Activated CD8-positive, alpha-beta T cell treated with anti-CD3 and anti-CD28 coated beads, Interleukin-2, amount 10 ng/mL, durations not matched to agents 7 days and 5 days (primary cell): ENCODE measurements at regions not wholly inside any gene's neighbourhood (a gene's known extent, or its start where the extent isn't known, plus 50 kb on each side); places are given as distances from the start of the nearest gene placed in this dataset.
"Not testable (repeated sequence)": the region's sequence is repeated elsewhere in the genome, so short reads cannot be mapped to it uniquely, and the experiment has no call there.

Source experiments
- ATAC-seq: fragments of 150-1000 bp; cut with Tn5 transposase; one replicate; pipeline ENCODE4 v1.10.0; 2021; ENCODE audit warnings: moderate library complexity
- CTCF ChIA-PET: fragments of 350-600 bp; sonication (Branson Sonifier 250); formaldehyde crosslinking; loops from one replicate; lab custom pipeline; 2021; ENCODE audit warnings: antibody characterized with exemption; lab: Charles Lee
- POLR2A ChIA-PET: fragments of 350-600 bp; sonication (Branson Sonifier 250); formaldehyde crosslinking; loops from one replicate; lab custom pipeline; 2021; ENCODE audit warnings: antibody characterized with exemption; lab: Charles Lee
- DNase-seq: peaks from one replicate; pipeline ENCODE4 v3.0.0-alpha.2; 2020
- H3K27ac Mint-ChIP-seq: one replicate; pipeline ENCODE4 v1.8.0; 2021; ENCODE audit warnings: mild to moderate bottlenecking, mixed read lengths
- H3K27me3 Mint-ChIP-seq: one replicate; pipeline ENCODE4 v1.8.0; 2021; ENCODE audit warnings: low read depth, mixed read lengths
- H3K36me3 Mint-ChIP-seq: one replicate; pipeline ENCODE4 v1.8.0; 2021; ENCODE audit warnings: low read depth, mixed read lengths
- H3K4me1 Mint-ChIP-seq: one replicate; pipeline ENCODE4 v1.8.0; 2021; ENCODE audit warnings: low read depth, mixed read lengths
- H3K4me3 Mint-ChIP-seq: one replicate; pipeline ENCODE4 v1.8.0; 2021; ENCODE audit warnings: mild to moderate bottlenecking, mixed read lengths
- H3K9me3 Mint-ChIP-seq: one replicate; pipeline ENCODE4 v1.8.0; 2022; ENCODE audit warnings: mixed read lengths; ENCODE audit not compliant: insufficient read depth

DNA sequence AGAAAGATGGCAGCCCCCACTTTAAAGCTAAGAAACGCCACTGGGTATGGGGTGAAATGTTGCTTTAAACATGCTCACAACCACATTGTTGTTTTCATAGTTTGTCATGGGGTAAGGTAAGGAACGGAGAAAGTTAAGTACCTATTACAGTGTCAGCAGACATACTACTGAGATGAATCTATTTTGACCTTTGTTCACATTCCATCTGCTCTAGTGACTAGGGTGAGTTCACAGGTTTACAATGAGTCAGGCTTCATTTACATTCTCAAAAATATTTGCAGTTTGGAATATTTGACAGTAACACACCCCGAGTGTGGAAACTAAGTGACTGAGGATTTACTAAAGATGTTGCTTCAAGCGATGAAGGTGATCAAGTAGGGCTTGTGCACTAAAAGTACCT lies 428.7 kb upstream of the ACVR2A start:
- Mint-ChIP-seq H3K36me3 (no peaks in the 10 kb centered on the region), H3K27me3 (peaks cover 23% of the 10 kb centered on the region), H3K9me3 (no peaks in the 10 kb centered on the region), H3K4me1 (no peaks in the 10 kb centered on the region), H3K27ac (no peak overlapping the region), H3K4me3 (no peak overlapping the region)
- ATAC-seq (no peak), DNase-seq (no peak)
- CTCF ChIA-PET = no interaction called here
- POLR2A ChIA-PET = no interaction called here

GRCh38 chr2:147414656-147415055 lies 430.2 kb upstream of the ACVR2A start:
- CTCF ChIA-PET, H3K9me3 Mint-ChIP-seq, H3K4me3 Mint-ChIP-seq, DNase-seq, H3K27ac Mint-ChIP-seq, POLR2A ChIA-PET, H3K36me3 Mint-ChIP-seq, H3K4me1 Mint-ChIP-seq, ATAC-seq: not testable (repeated sequence)
- H3K27me3 Mint-ChIP-seq = peaks cover 23% of the 10 kb centered on the region

- H3K36me3 Mint-ChIP-seq = no peaks in the 10 kb centered on the region
- DNase-seq = no peak
- H3K27ac Mint-ChIP-seq = no peak overlapping the region
- peaks cover 2% of the 10 kb centered on the region for H3K4me1 Mint-ChIP-seq
- H3K27me3 Mint-ChIP-seq = peaks cover 11% of the 10 kb centered on the region
- no peak overlapping the region for H3K4me3 Mint-ChIP-seq
- ChIA-PET POLR2A (no interaction called here), CTCF (no interaction called here)
- ATAC-seq = no peak
- peaks cover 4% of the 10 kb centered on the region for H3K9me3 Mint-ChIP-seq
These were observed 436.5 kb upstream of the ACVR2A start for GRCh38 chr2:147408357-147408756.

- no peak overlapping the region for H3K4me3 Mint-ChIP-seq
- H3K36me3 Mint-ChIP-seq = no peaks in the 10 kb centered on the region
- CTCF ChIA-PET = no interaction called here
- H3K27me3 Mint-ChIP-seq = peaks cover 13% of the 10 kb centered on the region
- peaks cover 2% of the 10 kb centered on the region for H3K4me1 Mint-ChIP-seq
- DNase-seq (no peak), ATAC-seq (no peak)
- H3K27ac Mint-ChIP-seq = no peak overlapping the region
- POLR2A ChIA-PET = no interaction called here
- H3K9me3 Mint-ChIP-seq = peaks cover under 1% of the 10 kb centered on the region
These were observed 439.2 kb upstream of the ACVR2A start for GRCh38 chr2:147405651-147406050.

DNA sequence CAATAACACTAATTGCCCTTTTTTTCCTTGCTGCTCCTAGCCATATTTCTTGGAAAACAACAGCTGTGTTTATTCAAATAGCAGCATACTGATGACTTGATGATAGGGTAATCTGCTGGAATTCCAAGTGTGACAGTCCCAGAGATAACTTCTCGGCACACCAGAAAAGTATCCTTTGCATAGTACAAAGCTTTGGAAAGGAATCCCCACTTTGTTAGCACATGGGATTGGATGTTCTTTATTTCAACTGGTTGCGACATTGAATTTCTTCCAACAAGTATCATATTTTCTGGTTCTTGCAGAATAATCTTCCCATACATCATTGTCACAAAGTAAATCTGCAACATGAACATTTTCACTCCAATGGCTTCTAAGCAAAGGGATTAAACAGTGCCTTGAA lies 445.8 kb upstream of the ACVR2A start:
- DNase-seq = no peak
- Mint-ChIP-seq H3K36me3 (no peaks in the 10 kb centered on the region), H3K9me3 (peaks cover 3% of the 10 kb centered on the region), H3K27ac (no peak overlapping the region), H3K27me3 (peaks cover 13% of the 10 kb centered on the region), H3K4me1 (no peaks in the 10 kb centered on the region), H3K4me3 (no peak overlapping the region)
- ChIA-PET POLR2A (no interaction called here), CTCF (no interaction called here)
- no peak for ATAC-seq

- no peaks in the 10 kb centered on the region for H3K4me1 Mint-ChIP-seq
- DNase-seq = no peak
- H3K27ac Mint-ChIP-seq = no peak overlapping the region
- ChIA-PET CTCF (no interaction called here), POLR2A (no interaction called here)
- no peak overlapping the region for H3K4me3 Mint-ChIP-seq
- peaks cover 13% of the 10 kb centered on the region for H3K27me3 Mint-ChIP-seq
- no peaks in the 10 kb centered on the region for H3K36me3 Mint-ChIP-seq
- H3K9me3 Mint-ChIP-seq = peaks cover 3% of the 10 kb centered on the region
- no peak for ATAC-seq
These were observed 446.5 kb upstream of the ACVR2A start for GRCh38 chr2:147398301-147398700.

- Mint-ChIP-seq H3K9me3 (peaks cover 3% of the 10 kb centered on the region), H3K27me3 (peaks cover 9% of the 10 kb centered on the region), H3K36me3 (no peaks in the 10 kb centered on the region), H3K4me3 (no peak overlapping the region), H3K27ac (no peak overlapping the region), H3K4me1 (no peaks in the 10 kb centered on the region)
- ATAC-seq = no peak
- no peak for DNase-seq
- ChIA-PET CTCF (no interaction called here), POLR2A (no interaction called here)
These were observed 447.9 kb upstream of the ACVR2A start for GRCh38 chr2:147396890-147397289.

DNA sequence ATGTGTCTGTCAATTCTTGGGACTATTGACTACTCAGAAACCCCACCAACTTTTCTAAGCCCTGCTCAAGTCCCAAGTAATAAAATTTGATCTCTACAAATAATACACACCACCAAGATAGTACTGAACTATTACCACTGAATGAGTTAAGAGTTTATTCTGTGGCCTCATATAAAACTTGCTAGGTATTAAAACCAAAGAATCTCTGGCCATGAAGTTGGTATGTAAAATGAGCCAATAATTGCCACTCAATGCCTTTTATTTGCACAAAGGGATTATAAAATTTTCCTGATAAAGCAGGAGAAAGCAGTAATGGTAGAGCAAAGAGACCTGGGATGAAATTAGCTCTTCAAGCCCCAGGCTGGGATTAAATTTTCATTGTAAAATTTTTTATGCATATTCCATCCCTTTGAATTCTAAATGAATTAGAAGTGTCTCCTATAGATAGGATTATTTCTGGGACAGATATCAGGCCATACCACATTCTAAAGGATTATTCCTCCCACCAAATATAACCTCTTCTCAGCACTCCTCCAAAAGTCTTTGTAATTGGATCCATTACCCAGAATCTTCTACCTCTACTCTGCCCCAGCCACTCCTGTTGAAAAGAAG lies 450.5 kb upstream of the ACVR2A start:
- Mint-ChIP-seq H3K4me3 (no peak overlapping the region), H3K9me3 (peaks cover 3% of the 10 kb centered on the region), H3K36me3 (no peaks in the 10 kb centered on the region), H3K4me1 (no peaks in the 10 kb centered on the region), H3K27ac (no peak overlapping the region), H3K27me3 (peaks cover 4% of the 10 kb centered on the region)
- CTCF ChIA-PET = no interaction called here
- no peak for ATAC-seq
- POLR2A ChIA-PET = no interaction called here
- no peak for DNase-seq

DNA sequence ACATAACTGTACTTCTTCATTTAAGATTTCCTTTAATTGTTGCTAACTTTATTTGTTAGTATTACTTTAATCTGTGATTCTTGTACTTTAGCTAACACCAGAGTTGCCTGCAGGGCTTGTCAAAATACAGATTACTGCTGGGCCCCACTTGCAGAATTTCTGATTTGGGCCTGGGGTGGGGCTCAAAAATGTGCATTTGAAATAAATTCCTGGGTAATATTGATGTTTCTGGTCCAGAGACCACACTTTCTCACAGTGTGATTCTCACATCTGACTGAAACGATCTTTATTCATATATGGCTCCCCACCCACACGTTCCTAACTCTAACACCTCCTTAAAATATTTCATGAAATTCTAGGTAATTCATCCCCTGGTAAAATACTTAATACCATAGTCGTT lies 452.6 kb upstream of the ACVR2A start:
- no peak overlapping the region for H3K4me3 Mint-ChIP-seq
- no peak for ATAC-seq
- no peaks in the 10 kb centered on the region for H3K9me3 Mint-ChIP-seq

DNA sequence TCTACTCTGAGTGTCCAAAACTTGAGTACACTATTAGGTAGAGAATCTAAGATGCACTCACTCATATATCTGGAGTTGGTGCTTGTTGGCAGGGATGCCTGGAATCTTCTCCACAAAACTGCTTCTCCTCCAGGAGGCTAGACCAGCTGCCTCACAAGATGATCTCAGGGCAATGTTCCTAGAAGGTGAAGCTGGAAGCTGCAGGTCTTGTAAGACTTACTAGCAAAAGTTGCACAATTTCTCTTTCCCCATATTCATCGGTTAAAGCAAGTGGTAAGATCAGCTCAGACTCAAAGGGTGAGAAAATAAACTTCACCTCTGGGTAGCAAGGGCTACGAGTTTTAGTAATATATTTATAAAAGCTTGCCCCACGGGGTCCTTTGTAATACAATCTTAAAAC lies 454.4 kb upstream of the ACVR2A start:
- no peaks in the 10 kb centered on the region for H3K36me3 Mint-ChIP-seq
- DNase-seq (no peak), ATAC-seq (no peak)
- H3K27me3 Mint-ChIP-seq = peaks cover 13% of the 10 kb centered on the region
- no peak overlapping the region for H3K4me3 Mint-ChIP-seq
- no peak overlapping the region for H3K27ac Mint-ChIP-seq
- H3K9me3 Mint-ChIP-seq = no peaks in the 10 kb centered on the region
- CTCF ChIA-PET = no interaction called here
- no peaks in the 10 kb centered on the region for H3K4me1 Mint-ChIP-seq
- POLR2A ChIA-PET = no interaction called here

More for the DNA sequence above, 452.6 kb upstream of the ACVR2A start:
- Mint-ChIP-seq H3K27ac (no peak overlapping the region), H3K36me3 (no peaks in the 10 kb centered on the region), H3K27me3 (peaks cover 12% of the 10 kb centered on the region), H3K4me1 (no peaks in the 10 kb centered on the region)
- no peak for DNase-seq
- CTCF ChIA-PET = no interaction called here
- POLR2A ChIA-PET = no interaction called here

DNA sequence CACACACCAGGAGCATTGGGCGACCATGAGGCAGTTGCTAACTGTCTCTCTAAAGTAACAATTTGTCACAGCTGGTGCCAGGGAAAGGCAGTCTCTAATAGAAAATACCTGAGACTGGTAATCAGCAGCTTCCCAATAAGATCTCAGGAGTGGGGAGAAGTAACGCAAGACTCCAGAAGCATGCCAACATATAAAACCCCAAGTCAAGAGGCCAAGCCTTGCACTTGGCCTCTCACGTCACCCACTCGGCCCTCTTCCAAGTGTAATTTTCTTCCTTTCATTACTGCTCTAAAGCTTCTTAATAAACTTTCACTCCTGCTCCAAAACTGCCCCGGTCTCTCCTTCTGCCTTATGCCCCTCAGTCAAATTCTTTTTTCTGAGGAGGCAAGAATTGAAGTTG lies 455.6 kb upstream of the ACVR2A start:
- no peak overlapping the region for H3K27ac Mint-ChIP-seq
- H3K36me3 Mint-ChIP-seq = no peaks in the 10 kb centered on the region
- peaks cover 13% of the 10 kb centered on the region for H3K27me3 Mint-ChIP-seq
- no peaks in the 10 kb centered on the region for H3K4me1 Mint-ChIP-seq
- H3K4me3 Mint-ChIP-seq = no peak overlapping the region
- ATAC-seq (no peak), DNase-seq (no peak)
- H3K9me3 Mint-ChIP-seq = no peaks in the 10 kb centered on the region
- CTCF ChIA-PET = no interaction called here
- POLR2A ChIA-PET = no interaction called here

- Mint-ChIP-seq H3K27ac (no peak overlapping the region), H3K27me3 (peaks cover 13% of the 10 kb centered on the region), H3K4me1 (no peaks in the 10 kb centered on the region), H3K9me3 (no peaks in the 10 kb centered on the region), H3K4me3 (no peak overlapping the region), H3K36me3 (no peaks in the 10 kb centered on the region)
- no peak for ATAC-seq
- no peak for DNase-seq
- ChIA-PET POLR2A (no interaction called here), CTCF (no interaction called here)
These were observed 456.6 kb upstream of the ACVR2A start for GRCh38 chr2:147388217-147388616.

GRCh38 chr2:147386284-147386683 lies 458.5 kb upstream of the ACVR2A start:
- Mint-ChIP-seq H3K9me3 (no peaks in the 10 kb centered on the region), H3K36me3 (no peaks in the 10 kb centered on the region), H3K27me3 (peaks cover 13% of the 10 kb centered on the region), H3K27ac (no peak overlapping the region), H3K4me3 (no peak overlapping the region), H3K4me1 (no peaks in the 10 kb centered on the region)
- ChIA-PET CTCF (no interaction called here), POLR2A (no interaction called here)
- DNase-seq (no peak), ATAC-seq (no peak)
